GM12892 (cell line): ENCODE measurements at regions not wholly inside any gene's neighbourhood (a gene's known extent, or its start where the extent isn't known, plus 50 kb on each side); places are given as distances from the start of the nearest gene placed in this dataset.

Experiments
- POLR2A ChIP-seq: IDR thresholded peaks from 2 replicates; pipeline ENCODE4 v1.6.1; 2011; ENCODE audit warnings: low read depth, low read length, control low read depth
- POLR2AphosphoS5 ChIP-seq: IDR thresholded peaks from 2 replicates; pipeline ENCODE4 v1.6.1; 2011; ENCODE audit warnings: low read depth, low read length, control low read depth
- TAF1 ChIP-seq: IDR thresholded peaks from 2 replicates; pipeline ENCODE4 v1.6.1; 2011; ENCODE audit warnings: low read depth, mild to moderate bottlenecking, control low read depth, low read length, borderline replicate concordance

- no peak for TF ChIP-seq TAF1
- TF ChIP-seq POLR2A: no peak
- TF ChIP-seq POLR2AphosphoS5: no peak
These were observed 1503.1 kb downstream of the PCDH9 start for GRCh38 chr13:65727070-65727469.
